WI38 (cell line): ENCODE measurements at regions not wholly inside any gene's neighbourhood (a gene's known extent, or its start where the extent isn't known, plus 50 kb on each side); places are given as distances from the start of the nearest gene placed in this dataset.

ENCODE experiments used
- H3K4me3 ChIP-seq: 2 replicates; pipeline ENCODE4 v1.5.1; 2011; ENCODE audit warnings: low read depth, mild to moderate bottlenecking, control low read depth, low read length
- TF ChIP-seq, protein P1 (sequence below): IDR thresholded peaks from 2 replicates; pipeline ENCODE4 v1.5.1; 2012; ENCODE audit warnings: low read depth, mild to moderate bottlenecking, control low read depth, low read length

DNA sequence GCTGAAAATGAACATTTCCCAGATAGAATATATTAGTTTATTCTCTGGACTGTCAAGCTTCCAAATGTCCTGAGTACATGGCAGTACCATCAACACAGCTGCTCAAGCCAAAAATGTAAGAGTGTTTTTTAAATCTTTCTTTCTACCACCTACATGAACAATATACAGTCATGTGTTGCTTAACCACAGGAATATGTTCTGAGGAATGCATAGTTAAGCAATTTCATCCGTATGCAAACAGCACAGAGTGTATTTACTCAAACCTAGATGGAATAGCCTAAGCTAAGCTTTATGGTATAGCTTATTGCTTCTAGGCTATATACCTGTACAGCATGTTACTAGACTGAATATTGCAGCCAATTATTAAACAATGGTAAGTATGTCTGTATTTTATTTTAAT is 561.9 kb upstream of the ADGRL4 start:
- TF ChIP-seq, protein P1, sequence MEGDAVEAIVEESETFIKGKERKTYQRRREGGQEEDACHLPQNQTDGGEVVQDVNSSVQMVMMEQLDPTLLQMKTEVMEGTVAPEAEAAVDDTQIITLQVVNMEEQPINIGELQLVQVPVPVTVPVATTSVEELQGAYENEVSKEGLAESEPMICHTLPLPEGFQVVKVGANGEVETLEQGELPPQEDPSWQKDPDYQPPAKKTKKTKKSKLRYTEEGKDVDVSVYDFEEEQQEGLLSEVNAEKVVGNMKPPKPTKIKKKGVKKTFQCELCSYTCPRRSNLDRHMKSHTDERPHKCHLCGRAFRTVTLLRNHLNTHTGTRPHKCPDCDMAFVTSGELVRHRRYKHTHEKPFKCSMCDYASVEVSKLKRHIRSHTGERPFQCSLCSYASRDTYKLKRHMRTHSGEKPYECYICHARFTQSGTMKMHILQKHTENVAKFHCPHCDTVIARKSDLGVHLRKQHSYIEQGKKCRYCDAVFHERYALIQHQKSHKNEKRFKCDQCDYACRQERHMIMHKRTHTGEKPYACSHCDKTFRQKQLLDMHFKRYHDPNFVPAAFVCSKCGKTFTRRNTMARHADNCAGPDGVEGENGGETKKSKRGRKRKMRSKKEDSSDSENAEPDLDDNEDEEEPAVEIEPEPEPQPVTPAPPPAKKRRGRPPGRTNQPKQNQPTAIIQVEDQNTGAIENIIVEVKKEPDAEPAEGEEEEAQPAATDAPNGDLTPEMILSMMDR: no peak
- H3K4me3 ChIP-seq: no peak overlapping the region

DNA sequence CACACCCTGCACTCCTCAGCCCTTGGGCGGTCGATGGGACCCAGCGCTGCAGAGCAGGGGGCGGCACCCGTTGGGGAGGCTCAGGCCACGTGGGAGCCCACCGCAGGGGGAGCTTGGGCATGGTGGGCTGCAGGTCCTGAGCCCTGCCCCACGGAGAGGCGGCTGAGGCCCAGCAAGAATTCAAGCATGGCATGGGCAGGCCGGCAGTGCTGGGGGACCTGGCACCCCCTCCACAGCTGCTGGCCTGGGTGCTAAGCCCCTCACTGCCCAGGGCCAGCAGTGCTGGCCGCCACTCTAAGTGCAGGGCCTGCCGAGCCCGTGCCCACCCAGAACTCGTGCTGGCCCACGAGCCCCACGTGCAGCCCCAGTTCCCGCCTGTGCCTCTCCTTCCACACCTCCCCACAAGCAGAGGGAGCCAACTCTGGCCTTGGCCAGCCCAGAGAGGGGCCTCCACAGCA is 555.0 kb upstream of the ADGRL4 start:
- no peak overlapping the region for H3K4me3 ChIP-seq
- TF ChIP-seq, protein P1: no peak

DNA sequence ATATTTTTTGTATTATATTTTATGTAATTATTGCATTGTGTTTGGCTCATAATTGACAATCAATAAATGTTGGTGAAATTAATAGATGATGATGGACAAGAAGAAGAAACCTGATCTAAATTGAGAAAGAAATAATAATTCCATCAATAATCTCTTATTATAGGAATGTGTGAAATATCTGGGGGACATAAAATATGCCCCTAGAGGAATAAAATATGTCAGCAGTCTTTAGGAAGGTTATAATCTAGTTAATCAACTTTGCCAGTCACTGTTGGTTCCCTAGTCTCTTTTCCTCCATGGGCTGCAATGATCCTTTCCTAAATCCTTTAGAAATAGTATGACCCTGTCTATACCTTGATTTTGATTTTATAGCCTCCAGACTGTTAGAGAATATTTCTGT is 549.7 kb upstream of the ADGRL4 start:
- TF ChIP-seq, protein P1: no peak
- H3K4me3 ChIP-seq: no peak overlapping the region

DNA sequence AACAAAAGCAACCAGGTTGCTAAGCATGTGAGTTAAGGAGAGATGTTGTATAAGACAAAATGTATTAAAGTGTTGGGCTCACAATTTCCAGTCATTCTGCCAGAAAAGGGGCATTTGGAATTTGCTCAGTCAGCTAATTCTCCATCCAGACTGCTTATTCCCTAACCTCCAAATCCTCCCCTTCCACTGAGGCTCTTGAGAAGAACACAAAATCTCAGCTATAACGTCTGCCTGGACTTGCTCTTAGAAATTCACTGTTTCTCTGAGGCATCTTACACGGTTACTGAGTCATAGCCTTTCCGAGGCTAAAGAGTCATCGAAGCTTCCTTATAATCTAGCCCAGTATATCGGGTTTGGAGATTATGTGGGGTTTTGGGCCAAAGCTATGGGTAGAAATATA is 548.2 kb upstream of the ADGRL4 start:
- TF ChIP-seq, protein P1: no peak
- no peak overlapping the region for H3K4me3 ChIP-seq

DNA sequence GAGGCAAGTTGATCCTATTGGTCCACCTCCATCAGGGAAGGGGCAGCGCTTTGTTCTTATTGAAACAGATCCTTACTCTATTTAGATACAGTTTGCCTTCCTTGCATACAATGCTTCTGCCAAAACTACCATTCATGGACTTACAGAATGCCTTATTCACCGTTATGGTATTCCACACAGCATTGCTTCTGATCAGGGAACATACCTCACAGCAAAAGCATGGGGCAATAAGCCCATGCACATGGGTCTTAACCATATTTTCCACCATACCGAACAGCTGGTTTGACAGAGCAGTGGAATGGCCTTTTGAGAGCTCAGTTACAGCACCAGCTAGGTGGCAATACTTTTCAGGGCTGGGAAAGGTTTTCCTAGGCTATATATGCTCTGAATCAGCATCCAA is 544.8 kb upstream of the ADGRL4 start:
- H3K4me3 ChIP-seq: no peak overlapping the region
- TF ChIP-seq, protein P1: no peak

DNA sequence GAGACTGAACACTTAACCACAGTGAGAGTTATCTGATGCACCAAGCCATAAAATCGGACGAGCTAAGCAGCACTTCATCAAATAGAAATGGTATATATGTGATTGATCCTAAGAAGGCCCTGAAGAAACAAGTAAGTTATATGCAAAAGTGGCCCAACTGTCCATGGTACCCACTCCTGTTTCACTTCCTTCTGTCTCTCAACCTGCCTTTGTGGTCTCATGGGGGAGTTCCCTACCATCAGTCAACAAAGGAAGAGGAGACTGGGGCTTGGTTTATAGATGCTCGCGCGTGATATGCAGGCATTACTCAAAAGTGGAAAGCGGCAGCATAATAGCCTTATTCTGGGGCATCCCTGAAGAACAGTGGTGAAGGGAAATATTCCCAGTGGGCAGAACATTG is 543.9 kb upstream of the ADGRL4 start:
- no peak overlapping the region for H3K4me3 ChIP-seq
- TF ChIP-seq, protein P1: no peak

DNA sequence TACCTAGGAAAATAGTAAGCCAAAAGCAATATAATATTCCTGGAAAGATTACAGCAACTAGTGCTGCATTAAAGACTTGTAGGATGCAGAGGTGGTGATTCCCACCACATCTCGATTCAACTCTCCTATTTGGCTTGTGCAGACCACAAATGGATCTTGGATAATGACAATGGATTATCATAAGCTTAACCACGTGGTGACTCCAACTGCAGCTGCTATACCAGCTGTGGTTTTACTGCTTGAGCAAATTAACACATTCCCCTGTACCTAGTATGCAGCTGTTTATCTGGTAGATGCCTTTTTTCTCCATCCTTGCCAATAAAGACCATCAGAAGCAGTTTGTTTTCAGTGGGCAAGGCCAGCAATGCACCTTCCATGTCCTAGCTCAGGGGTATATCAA is 542.7 kb upstream of the ADGRL4 start:
- no peak overlapping the region for H3K4me3 ChIP-seq
- TF ChIP-seq, protein P1: no peak
